ENCODE measurements at regions not wholly inside any gene's neighbourhood (a gene's known extent, or its start where the extent isn't known, plus 50 kb on each side); places are given as distances from the start of the nearest gene placed in this dataset.

GRCh38 chr22:27554106-27554811, 247.3 kb downstream of the MN1 start:
- TF ChIP-seq TAF1 (IDR thresholded peaks at IDR 0.05; ENCODE audit: borderline replicate concordance, insufficient read depth, low read length), result no peak
- TF ChIP-seq POLR2AphosphoS5 (IDR thresholded peaks at IDR 0.05; ENCODE audit: low read depth, low read length), result no peak
- TF ChIP-seq FOXP2 (optimal IDR thresholded peaks at IDR 0.05; ENCODE audit: borderline replicate concordance, extremely low read depth, extremely low read length, insufficient read depth), result no peak
- TF ChIP-seq SIN3A (IDR thresholded peaks at IDR 0.05; ENCODE audit: borderline replicate concordance, insufficient read depth, low read length), result no peak
- TF ChIP-seq REST (IDR thresholded peaks at IDR 0.05; ENCODE audit: insufficient read depth in 1 of 2, low read depth in 2 of 2, low read length in 2 of 2), result no peak

All from PFSK-1 (cell line).